ENCODE measurements at regions not wholly inside any gene's neighbourhood (a gene's known extent, or its start where the extent isn't known, plus 50 kb on each side); places are given as distances from the start of the nearest gene placed in this dataset.

GRCh38 chr13:111909501-111909900 is 157.4 kb upstream of the SOX1 start:
- CTCF ChIA-PET, result no interaction called here
- H3K4me3 ChIP-seq (ENCODE audit: low read depth, low read length), result no peak overlapping the region

GRCh38 chr13:111909971-111910671 is 156.8 kb upstream of the SOX1 start:
- ChIA-PET CTCF (no interaction called here), POLR2A (no interaction called here)
- H3K27me3 ChIP-seq (ENCODE audit: control insufficient read depth, insufficient read depth, low read length), result no peaks in the 10 kb centered on the region
- peaks cover 89% of the 10 kb centered on the region for H3K9me3 ChIP-seq (ENCODE audit: control insufficient read depth, insufficient read depth, low read length)
- no peak overlapping the region for H3K4me3 ChIP-seq (ENCODE audit: low read depth, low read length)
- DNase-seq (ENCODE audit: low read depth, low spot score), result no peak
- H3K27ac ChIP-seq (ENCODE audit: low read depth, low read length), result no peak overlapping the region
- TF ChIP-seq CTCF (IDR thresholded peaks at IDR 0.05; ENCODE audit: low read depth, low read length), result no peak

More at GRCh38 chr13:111909501-111909900, 157.4 kb upstream of the SOX1 start:
- no peak for DNase-seq (ENCODE audit: low read depth, low spot score)
- Histone ChIP-seq H3K27ac (ENCODE audit: low read depth, low read length) (no peak overlapping the region), H3K27me3 (ENCODE audit: control insufficient read depth, insufficient read depth, low read length) (no peaks in the 10 kb centered on the region), H3K9me3 (ENCODE audit: control insufficient read depth, insufficient read depth, low read length) (peaks cover 89% of the 10 kb centered on the region)
- TF ChIP-seq CTCF (IDR thresholded peaks at IDR 0.05; ENCODE audit: low read depth, low read length), result no peak
- POLR2A ChIA-PET, result no interaction called here

GRCh38 chr13:111911121-111911720 is 155.7 kb upstream of the SOX1 start:
- peaks cover 91% of the 10 kb centered on the region for H3K9me3 ChIP-seq (ENCODE audit: control insufficient read depth, insufficient read depth, low read length)
- ChIA-PET CTCF (no interaction called here), POLR2A (no interaction called here)
- H3K27me3 ChIP-seq (ENCODE audit: control insufficient read depth, insufficient read depth, low read length), result no peaks in the 10 kb centered on the region
- no peak overlapping the region for H3K4me3 ChIP-seq (ENCODE audit: low read depth, low read length)
- no peak overlapping the region for H3K27ac ChIP-seq (ENCODE audit: low read depth, low read length)
- TF ChIP-seq CTCF (IDR thresholded peaks at IDR 0.05; ENCODE audit: low read depth, low read length), result no peak
- DNase-seq (ENCODE audit: low read depth, low spot score), result no peak

- POLR2A ChIA-PET, result no interaction called here
- no peaks in the 10 kb centered on the region for H3K27me3 ChIP-seq (ENCODE audit: control insufficient read depth, insufficient read depth, low read length)
- DNase-seq (ENCODE audit: low read depth, low spot score), result no peak
- no peak overlapping the region for H3K4me3 ChIP-seq (ENCODE audit: low read depth, low read length)
- H3K9me3 ChIP-seq (ENCODE audit: control insufficient read depth, insufficient read depth, low read length), result peaks cover 91% of the 10 kb centered on the region
- no peak for TF ChIP-seq CTCF (IDR thresholded peaks at IDR 0.05; ENCODE audit: low read depth, low read length)
- no peak overlapping the region for H3K27ac ChIP-seq (ENCODE audit: low read depth, low read length)
- CTCF ChIA-PET, result no interaction called here
Measured at GRCh38 chr13:111911754-111912452, 155.0 kb upstream of the SOX1 start.

GRCh38 chr13:111912453-111912866 is 154.5 kb upstream of the SOX1 start:
- ChIA-PET CTCF (no interaction called here), POLR2A (no interaction called here)
- Histone ChIP-seq H3K4me3 (ENCODE audit: low read depth, low read length) (no peak overlapping the region), H3K27me3 (ENCODE audit: control insufficient read depth, insufficient read depth, low read length) (no peaks in the 10 kb centered on the region), H3K27ac (ENCODE audit: low read depth, low read length) (no peak overlapping the region), H3K9me3 (ENCODE audit: control insufficient read depth, insufficient read depth, low read length) (peaks cover 92% of the 10 kb centered on the region)
- no peak for DNase-seq (ENCODE audit: low read depth, low spot score)
- no peak for TF ChIP-seq CTCF (IDR thresholded peaks at IDR 0.05; ENCODE audit: low read depth, low read length)
